ENCODE measurements at regions not wholly inside any gene's neighbourhood (a gene's known extent, or its start where the extent isn't known, plus 50 kb on each side); places are given as distances from the start of the nearest gene placed in this dataset.
"Not testable (repeated sequence)": the region's sequence is repeated elsewhere in the genome, so short reads cannot be mapped to it uniquely, and the experiment has no call there.

GRCh38 chr1:55519276-55519675 lies 304.1 kb upstream of the USP24 start:
- H4K20me1 ChIP-seq (ENCODE audit: control insufficient read depth, extremely low read depth, insufficient read depth, low read length) = no peaks in the 10 kb centered on the region
- H3K9ac ChIP-seq (ENCODE audit: insufficient read depth, low read length) = no peak overlapping the region
- H3K79me2 ChIP-seq (ENCODE audit: control insufficient read depth, insufficient read depth, low read length) = no peaks in the 10 kb centered on the region
- H3K36me3 ChIP-seq (ENCODE audit: control insufficient read depth, insufficient read depth, low read length) = no peaks in the 10 kb centered on the region
- no peak overlapping the region for H3K4me3 ChIP-seq (replicated peaks in 1 of 4; ENCODE audit: control extremely low read depth in 1 of 4, insufficient read depth in 1 of 4, low read depth in 3 of 4, low read length in 4 of 4)
- peaks cover 7% of the 10 kb centered on the region for H3K4me1 ChIP-seq (ENCODE audit: control insufficient read depth, extremely low read depth, insufficient read depth, low read length)
- TF ChIP-seq CTCF (conservative IDR thresholded peaks at IDR 0.05 in 1 of 2, IDR thresholded peaks at IDR 0.05 in 1 of 2; ENCODE audit: low read depth in 1 of 2, low read length in 2 of 2) (no peak), EZH2 (IDR thresholded peaks at IDR 0.05; ENCODE audit: low read length, missing control alignments) (no peak)
- no peak overlapping the region for H3K4me2 ChIP-seq (ENCODE audit: extremely low read depth, insufficient read depth, low read length)
- no peaks in the 10 kb centered on the region for H3K9me3 ChIP-seq (ENCODE audit: control insufficient read depth, insufficient read depth, low read depth, low read length)
- H3K27ac ChIP-seq (ENCODE audit: insufficient read depth, low read length) = no peak overlapping the region
- no peak overlapping the region for H2AFZ ChIP-seq (ENCODE audit: low read length)
- DNase-seq (ENCODE audit: low read depth in 2 of 2) = peak in 1 of 2 donors; percentile 12
- H3K27me3 ChIP-seq (ENCODE audit: control insufficient read depth, insufficient read depth, low read length) = no peaks in the 10 kb centered on the region

- no peak overlapping the region for H3K27ac ChIP-seq (ENCODE audit: insufficient read depth, low read length)
- no peak for DNase-seq (ENCODE audit: low read depth in 2 of 2)
- no peak for TF ChIP-seq CTCF (conservative IDR thresholded peaks at IDR 0.05 in 1 of 2, IDR thresholded peaks at IDR 0.05 in 1 of 2; ENCODE audit: low read depth in 1 of 2, low read length in 2 of 2)
- no peak for TF ChIP-seq EZH2 (IDR thresholded peaks at IDR 0.05; ENCODE audit: low read length, missing control alignments)
- H3K79me2 ChIP-seq (ENCODE audit: control insufficient read depth, insufficient read depth, low read length) = no peaks in the 10 kb centered on the region
- H3K27me3 ChIP-seq (ENCODE audit: control insufficient read depth, insufficient read depth, low read length) = no peaks in the 10 kb centered on the region
- no peaks in the 10 kb centered on the region for H4K20me1 ChIP-seq (ENCODE audit: control insufficient read depth, extremely low read depth, insufficient read depth, low read length)
- no peaks in the 10 kb centered on the region for H3K36me3 ChIP-seq (ENCODE audit: control insufficient read depth, insufficient read depth, low read length)
- peaks cover 7% of the 10 kb centered on the region for H3K4me1 ChIP-seq (ENCODE audit: control insufficient read depth, extremely low read depth, insufficient read depth, low read length)
- no peaks in the 10 kb centered on the region for H3K9me3 ChIP-seq (ENCODE audit: control insufficient read depth, insufficient read depth, low read depth, low read length)
- no peak overlapping the region for H3K4me3 ChIP-seq (replicated peaks in 1 of 4; ENCODE audit: control extremely low read depth in 1 of 4, insufficient read depth in 1 of 4, low read depth in 3 of 4, low read length in 4 of 4)
- H3K9ac ChIP-seq (ENCODE audit: insufficient read depth, low read length) = no peak overlapping the region
- no peak overlapping the region for H3K4me2 ChIP-seq (ENCODE audit: extremely low read depth, insufficient read depth, low read length)
- H2AFZ ChIP-seq (ENCODE audit: low read length) = no peak overlapping the region
These were observed 301.9 kb upstream of the USP24 start for GRCh38 chr1:55517036-55517435.

- H3K79me2 ChIP-seq (ENCODE audit: control insufficient read depth, insufficient read depth, low read length); H3K27ac ChIP-seq (ENCODE audit: insufficient read depth, low read length); H3K4me1 ChIP-seq (ENCODE audit: control insufficient read depth, extremely low read depth, insufficient read depth, low read length); H3K9ac ChIP-seq (ENCODE audit: insufficient read depth, low read length); H3K4me3 ChIP-seq (replicated peaks in 1 of 4; ENCODE audit: control extremely low read depth in 1 of 4, insufficient read depth in 1 of 4, low read depth in 3 of 4, low read length in 4 of 4); H3K36me3 ChIP-seq (ENCODE audit: control insufficient read depth, insufficient read depth, low read length); H3K4me2 ChIP-seq (ENCODE audit: extremely low read depth, insufficient read depth, low read length); H4K20me1 ChIP-seq (ENCODE audit: control insufficient read depth, extremely low read depth, insufficient read depth, low read length); H3K27me3 ChIP-seq (ENCODE audit: control insufficient read depth, insufficient read depth, low read length); H2AFZ ChIP-seq (ENCODE audit: low read length); DNase-seq (ENCODE audit: low read depth in 2 of 2); H3K9me3 ChIP-seq (ENCODE audit: control insufficient read depth, insufficient read depth, low read depth, low read length): not testable (repeated sequence)
These were observed 299.4 kb upstream of the USP24 start for GRCh38 chr1:55514571-55514970.
